WTC11 (cell line): ENCODE measurements at regions not wholly inside any gene's neighbourhood (a gene's known extent, or its start where the extent isn't known, plus 50 kb on each side); places are given as distances from the start of the nearest gene placed in this dataset.

ENCODE experiments used
- FOXJ3 ChIP-seq: sonication (generic); formaldehyde crosslinking; IDR thresholded peaks from 2 replicates; pipeline ENCODE4 v1.9.0; 2021; ENCODE audit warnings: missing genetic modification reagents, mild to moderate bottlenecking, borderline replicate concordance
- FOXP1 ChIP-seq: sonication (generic); formaldehyde crosslinking; IDR thresholded peaks from 2 replicates; pipeline ENCODE4 v1.8.0; 2022; ENCODE audit warnings: missing genetic modification reagents, mild to moderate bottlenecking, moderate library complexity, borderline replicate concordance
- GABPB1 ChIP-seq: sonication (generic); formaldehyde crosslinking; IDR thresholded peaks from 2 replicates; pipeline ENCODE4 v1.8.1; 2023; ENCODE audit warnings: mild to moderate bottlenecking, missing genetic modification reagents
- KAT7 ChIP-seq: sonication (generic); formaldehyde crosslinking; IDR thresholded peaks from 2 replicates; pipeline ENCODE4 v1.8.1; 2023; ENCODE audit warnings: missing genetic modification reagents, mild to moderate bottlenecking, borderline replicate concordance
- NFE2L1 ChIP-seq: sonication (generic); formaldehyde crosslinking; IDR thresholded peaks from 2 replicates; pipeline ENCODE4 v1.8.1; 2023; ENCODE audit warnings: missing genetic modification reagents
- NR3C1 ChIP-seq: sonication (generic); formaldehyde crosslinking; conservative IDR thresholded peaks from 2 replicates; pipeline ENCODE4 v1.8.1; 2023; ENCODE audit warnings: low read depth, mild to moderate bottlenecking, missing genetic modification reagents
- SMAD3 ChIP-seq: sonication (generic); formaldehyde crosslinking; IDR thresholded peaks from 2 replicates; pipeline ENCODE4 v1.8.0; 2022; ENCODE audit warnings: missing genetic modification reagents, mild to moderate bottlenecking, borderline replicate concordance
- SMAD4 ChIP-seq: sonication (generic); formaldehyde crosslinking; IDR thresholded peaks from 2 replicates; pipeline ENCODE4 v1.8.0; 2022; ENCODE audit warnings: mild to moderate bottlenecking, missing genetic modification reagents
- TEAD1 ChIP-seq: sonication (generic); formaldehyde crosslinking; IDR thresholded peaks from 2 replicates; pipeline ENCODE4 v1.8.0; 2022; ENCODE audit warnings: mild to moderate bottlenecking, missing genetic modification reagents
- ZNF281 ChIP-seq: sonication (generic); formaldehyde crosslinking; IDR thresholded peaks from 2 replicates; pipeline ENCODE4 v1.8.0; 2023; ENCODE audit warnings: mild to moderate bottlenecking, missing genetic modification reagents
- TF ChIP-seq, protein P1 (sequence below): sonication (generic); formaldehyde crosslinking; IDR thresholded peaks from 2 replicates; pipeline ENCODE4 v1.8.1; 2022; ENCODE audit warnings: mild to moderate bottlenecking, moderate library complexity, missing genetic modification reagents
- TF ChIP-seq, protein P2 (sequence below): fragments of 200-600 bp; IDR thresholded peaks from 2 replicates; pipeline ENCODE4 v1.8.0; 2022; ENCODE audit warnings: antibody characterized with exemption
- TF ChIP-seq, protein P3 (sequence below): sonication (generic); formaldehyde crosslinking; conservative IDR thresholded peaks from 2 replicates; pipeline ENCODE4 v1.8.1; 2023; ENCODE audit warnings: mild to moderate bottlenecking, low read depth, missing genetic modification reagents, moderate library complexity

DNA sequence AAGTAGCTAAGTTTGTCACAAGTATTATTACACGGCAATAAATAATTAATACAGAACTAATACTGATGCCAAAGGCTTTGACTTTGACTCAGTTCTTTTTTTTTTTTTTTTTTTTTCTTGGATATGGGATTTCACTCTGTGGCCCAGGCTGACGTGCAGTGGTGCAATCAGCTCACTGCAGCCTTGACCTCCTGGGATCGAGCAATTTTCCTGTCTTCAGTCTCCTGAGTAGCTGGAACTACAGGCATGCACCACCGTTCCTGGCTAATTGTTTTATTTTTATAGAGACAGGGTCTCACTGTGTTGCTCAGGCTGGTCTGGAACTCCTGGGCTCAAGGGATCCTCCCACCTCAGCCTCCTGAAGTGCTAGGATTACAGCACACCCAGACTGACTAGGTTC lies 284.5 kb downstream of the SS18 start:
- TF ChIP-seq, protein P1, sequence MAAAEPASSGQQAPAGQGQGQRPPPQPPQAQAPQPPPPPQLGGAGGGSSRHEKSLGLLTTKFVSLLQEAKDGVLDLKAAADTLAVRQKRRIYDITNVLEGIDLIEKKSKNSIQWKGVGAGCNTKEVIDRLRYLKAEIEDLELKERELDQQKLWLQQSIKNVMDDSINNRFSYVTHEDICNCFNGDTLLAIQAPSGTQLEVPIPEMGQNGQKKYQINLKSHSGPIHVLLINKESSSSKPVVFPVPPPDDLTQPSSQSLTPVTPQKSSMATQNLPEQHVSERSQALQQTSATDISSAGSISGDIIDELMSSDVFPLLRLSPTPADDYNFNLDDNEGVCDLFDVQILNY: no peak
- TF ChIP-seq ZNF281 (CRISPR knock-in tag) (no peak), NR3C1 (no peak), KAT7 (no peak), SMAD4 (no peak), TEAD1 (CRISPR knock-in tag) (no peak), FOXP1 (CRISPR knock-in tag) (no peak), SMAD3 (CRISPR knock-in tag) (no peak), GABPB1 (CRISPR knock-in tag) (no peak), NFE2L1 (no peak), FOXJ3 (CRISPR knock-in tag) (no peak)
- TF ChIP-seq, protein P2, sequence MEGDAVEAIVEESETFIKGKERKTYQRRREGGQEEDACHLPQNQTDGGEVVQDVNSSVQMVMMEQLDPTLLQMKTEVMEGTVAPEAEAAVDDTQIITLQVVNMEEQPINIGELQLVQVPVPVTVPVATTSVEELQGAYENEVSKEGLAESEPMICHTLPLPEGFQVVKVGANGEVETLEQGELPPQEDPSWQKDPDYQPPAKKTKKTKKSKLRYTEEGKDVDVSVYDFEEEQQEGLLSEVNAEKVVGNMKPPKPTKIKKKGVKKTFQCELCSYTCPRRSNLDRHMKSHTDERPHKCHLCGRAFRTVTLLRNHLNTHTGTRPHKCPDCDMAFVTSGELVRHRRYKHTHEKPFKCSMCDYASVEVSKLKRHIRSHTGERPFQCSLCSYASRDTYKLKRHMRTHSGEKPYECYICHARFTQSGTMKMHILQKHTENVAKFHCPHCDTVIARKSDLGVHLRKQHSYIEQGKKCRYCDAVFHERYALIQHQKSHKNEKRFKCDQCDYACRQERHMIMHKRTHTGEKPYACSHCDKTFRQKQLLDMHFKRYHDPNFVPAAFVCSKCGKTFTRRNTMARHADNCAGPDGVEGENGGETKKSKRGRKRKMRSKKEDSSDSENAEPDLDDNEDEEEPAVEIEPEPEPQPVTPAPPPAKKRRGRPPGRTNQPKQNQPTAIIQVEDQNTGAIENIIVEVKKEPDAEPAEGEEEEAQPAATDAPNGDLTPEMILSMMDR: no peak
- TF ChIP-seq, protein P3, sequence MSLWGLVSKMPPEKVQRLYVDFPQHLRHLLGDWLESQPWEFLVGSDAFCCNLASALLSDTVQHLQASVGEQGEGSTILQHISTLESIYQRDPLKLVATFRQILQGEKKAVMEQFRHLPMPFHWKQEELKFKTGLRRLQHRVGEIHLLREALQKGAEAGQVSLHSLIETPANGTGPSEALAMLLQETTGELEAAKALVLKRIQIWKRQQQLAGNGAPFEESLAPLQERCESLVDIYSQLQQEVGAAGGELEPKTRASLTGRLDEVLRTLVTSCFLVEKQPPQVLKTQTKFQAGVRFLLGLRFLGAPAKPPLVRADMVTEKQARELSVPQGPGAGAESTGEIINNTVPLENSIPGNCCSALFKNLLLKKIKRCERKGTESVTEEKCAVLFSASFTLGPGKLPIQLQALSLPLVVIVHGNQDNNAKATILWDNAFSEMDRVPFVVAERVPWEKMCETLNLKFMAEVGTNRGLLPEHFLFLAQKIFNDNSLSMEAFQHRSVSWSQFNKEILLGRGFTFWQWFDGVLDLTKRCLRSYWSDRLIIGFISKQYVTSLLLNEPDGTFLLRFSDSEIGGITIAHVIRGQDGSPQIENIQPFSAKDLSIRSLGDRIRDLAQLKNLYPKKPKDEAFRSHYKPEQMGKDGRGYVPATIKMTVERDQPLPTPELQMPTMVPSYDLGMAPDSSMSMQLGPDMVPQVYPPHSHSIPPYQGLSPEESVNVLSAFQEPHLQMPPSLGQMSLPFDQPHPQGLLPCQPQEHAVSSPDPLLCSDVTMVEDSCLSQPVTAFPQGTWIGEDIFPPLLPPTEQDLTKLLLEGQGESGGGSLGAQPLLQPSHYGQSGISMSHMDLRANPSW (CRISPR knock-in tag): no peak
